H9 (cell line): ENCODE measurements at regions not wholly inside any gene's neighbourhood (a gene's known extent, or its start where the extent isn't known, plus 50 kb on each side); places are given as distances from the start of the nearest gene placed in this dataset.

Experiments used
- DNase-seq: peaks from one replicate; pipeline ENCODE4 v3.0.0-alpha.2; 2017
- H2AFZ ChIP-seq: one replicate; pipeline ENCODE4 v1.6.1; 2013; ENCODE audit warnings: mild to moderate bottlenecking, low read length, control low read depth, moderate library complexity
- H2AK5ac ChIP-seq: 2 replicates; pipeline ENCODE4 v1.6.1; 2013; ENCODE audit warnings: low read length, control low read depth, mixed read lengths; ENCODE audit not compliant: insufficient read length
- H2BK120ac ChIP-seq: one replicate; pipeline ENCODE4 v1.6.1; 2013; ENCODE audit warnings: low read depth, mild to moderate bottlenecking, low read length, control low read depth, inconsistent platforms; ENCODE audit not compliant: poor library complexity, severe bottlenecking
- H2BK12ac ChIP-seq: 2 replicates; pipeline ENCODE4 v1.6.1; 2013; ENCODE audit warnings: low read length, control low read depth, mixed read lengths, low read depth; ENCODE audit not compliant: insufficient read length
- H2BK15ac ChIP-seq: 2 replicates; pipeline ENCODE4 v1.6.1; 2013; ENCODE audit warnings: low read depth, low read length, control low read depth
- H2BK20ac ChIP-seq: one replicate; pipeline ENCODE4 v1.6.1; 2013; ENCODE audit warnings: low read depth, mild to moderate bottlenecking, low read length, control low read depth, inconsistent platforms; ENCODE audit not compliant: poor library complexity, severe bottlenecking
- H2BK5ac ChIP-seq: 2 replicates; pipeline ENCODE4 v1.6.1; 2013; ENCODE audit warnings: low read length, control low read depth, mixed read lengths; ENCODE audit not compliant: insufficient read length
- H3K14ac ChIP-seq: 2 replicates; pipeline ENCODE4 v1.6.1; 2013; ENCODE audit warnings: low read length, control low read depth; ENCODE audit not compliant: insufficient read depth
- H3K18ac ChIP-seq: 2 replicates; pipeline ENCODE4 v1.6.1; 2013; ENCODE audit warnings: low read depth, mild to moderate bottlenecking, mixed read lengths, low read length, control low read depth; ENCODE audit not compliant: insufficient read length
- H3K23ac ChIP-seq: 2 replicates; pipeline ENCODE4 v1.6.1; 2013; ENCODE audit warnings: low read length, control low read depth, mixed read lengths, low read depth; ENCODE audit not compliant: insufficient read length
- H3K23me2 ChIP-seq: 2 replicates; pipeline ENCODE4 v1.6.1; 2013; ENCODE audit warnings: low read depth, mild to moderate bottlenecking, mixed read lengths, low read length, control low read depth; ENCODE audit not compliant: insufficient read length, poor library complexity, severe bottlenecking
- H3K27ac ChIP-seq: 2 replicates; pipeline ENCODE4 v1.5.1; 2013; ENCODE audit warnings: low read length, control low read depth, mixed read lengths, low read depth; ENCODE audit not compliant: insufficient read length
- H3K27me3 ChIP-seq: 2 replicates; pipeline ENCODE4 v1.6.1; 2013; ENCODE audit warnings: low read length, control low read depth, inconsistent platforms; ENCODE audit not compliant: insufficient read depth
- H3K4ac ChIP-seq: 2 replicates; pipeline ENCODE4 v1.6.1; 2013; ENCODE audit warnings: low read depth, mild to moderate bottlenecking, control low read depth, inconsistent platforms, low read length, moderate library complexity
- H3K4me1 ChIP-seq: 2 replicates; pipeline ENCODE4 v1.6.1; 2013; ENCODE audit warnings: low read length, control low read depth, inconsistent platforms; ENCODE audit not compliant: insufficient read depth
- H3K4me2 ChIP-seq: 2 replicates; pipeline ENCODE4 v1.6.1; 2013; ENCODE audit warnings: low read length, control low read depth, mixed read lengths; ENCODE audit not compliant: insufficient read length, insufficient read depth
- H3K56ac ChIP-seq: 2 replicates; pipeline ENCODE4 v1.6.1; 2013; ENCODE audit warnings: low read depth, mild to moderate bottlenecking, mixed read lengths, low read length, control low read depth; ENCODE audit not compliant: insufficient read length
- H3K79me1 ChIP-seq: 2 replicates; pipeline ENCODE4 v1.6.1; 2013; ENCODE audit warnings: low read depth, mild to moderate bottlenecking, moderate library complexity, low read length, control low read depth, inconsistent platforms; ENCODE audit not compliant: insufficient read depth, poor library complexity, severe bottlenecking
- H3K79me2 ChIP-seq: 2 replicates; pipeline ENCODE4 v1.6.1; 2013; ENCODE audit warnings: low read length, control low read depth, inconsistent platforms; ENCODE audit not compliant: insufficient read depth
- H3K9ac ChIP-seq: 2 replicates; pipeline ENCODE4 v1.6.1; 2013; ENCODE audit warnings: low read length, control low read depth, mixed read lengths; ENCODE audit not compliant: insufficient read length; ENCODE audit errors: extremely low read depth
- H3K9me3 ChIP-seq: one replicate; pipeline ENCODE4 v1.6.1; 2013; ENCODE audit warnings: low read depth, low read length, inconsistent platforms; ENCODE audit not compliant: control insufficient read depth
- H3T11ph ChIP-seq: one replicate; pipeline ENCODE4 v1.6.1; 2013; ENCODE audit warnings: mild to moderate bottlenecking, low read length, control low read depth, inconsistent platforms
- H4K20me1 ChIP-seq: one replicate; pipeline ENCODE4 v1.6.1; 2013; ENCODE audit not compliant: control insufficient read depth, insufficient read length, insufficient read depth
- H4K5ac ChIP-seq: 2 replicates; pipeline ENCODE4 v1.6.1; 2013; ENCODE audit warnings: low read depth, mild to moderate bottlenecking, mixed read lengths, low read length, control low read depth; ENCODE audit not compliant: insufficient read length
- H4K8ac ChIP-seq: replicated peaks from 2 replicates; pipeline ENCODE4 v1.6.1; 2013; ENCODE audit warnings: low read length, control low read depth, mixed read lengths, low read depth; ENCODE audit not compliant: insufficient read length
- H4K91ac ChIP-seq: 2 replicates; pipeline ENCODE4 v1.6.1; 2013; ENCODE audit warnings: low read depth, mild to moderate bottlenecking, moderate library complexity, mixed read lengths, low read length, control low read depth; ENCODE audit not compliant: insufficient read length
- H3K27ac Mint-ChIP-seq, 3 experiments: 2 replicates in 2 of 3; 3 replicates in 1 of 3; pipeline ENCODE4 v1.8.0; 2020 to 2021; ENCODE audit warnings: mixed read lengths in 3 of 3, mild to moderate bottlenecking in 1 of 3, moderate library complexity in 1 of 3
- H3K27me3 Mint-ChIP-seq: 2 replicates; pipeline ENCODE4 v1.8.0; 2021; ENCODE audit warnings: low read depth, mild to moderate bottlenecking, moderate library complexity, mixed read lengths
- H3K36me3 Mint-ChIP-seq, 3 experiments: 2 replicates in 2 of 3; 3 replicates in 1 of 3; pipeline ENCODE4 v1.8.0; 2020 to 2021; ENCODE audit warnings: low read depth in 3 of 3, mixed read lengths in 3 of 3; ENCODE audit not compliant: insufficient read depth in 1 of 3
- H3K4me1 Mint-ChIP-seq, 2 experiments: 2 replicates each; pipeline ENCODE4 v1.8.0; 2020; ENCODE audit warnings: mixed read lengths in 2 of 2
- H3K4me3 Mint-ChIP-seq, 2 experiments: 2 replicates in 1 of 2; 3 replicates in 1 of 2; pipeline ENCODE4 v1.8.0; 2020 to 2021; ENCODE audit warnings: mild to moderate bottlenecking in 2 of 2, mixed read lengths in 2 of 2, moderate library complexity in 1 of 2
- H3K9me3 Mint-ChIP-seq, 2 experiments: 2 replicates in 1 of 2; 3 replicates in 1 of 2; pipeline ENCODE4 v1.8.0; 2020; ENCODE audit warnings: mild to moderate bottlenecking in 2 of 2, mixed read lengths in 2 of 2, moderate library complexity in 1 of 2
- TF ChIP-seq, protein P1 (sequence below): fragments of 200-600 bp; sonication (generic); conservative IDR thresholded peaks from 3 replicates; pipeline ENCODE4 v1.8.0; 2021; ENCODE audit warnings: antibody characterized with exemption, mild to moderate bottlenecking

- peak overlapping the region in 1 of 2 experiments; percentile 41; a peak in 1 of 5 replicates for H3K4me3 Mint-ChIP-seq
- no peaks in the 10 kb centered on the region for H3K36me3 Mint-ChIP-seq
- Histone ChIP-seq H3K9me3 (no peaks in the 10 kb centered on the region), H3T11ph (no peak overlapping the region), H4K20me1 (no peaks in the 10 kb centered on the region), H3K4ac (no peak overlapping the region), H3K9ac (no peak overlapping the region), H3K79me1 (no peaks in the 10 kb centered on the region), H3K4me1 (no peaks in the 10 kb centered on the region; the same call in 1 of the 2 replicates), H3K79me2 (no peaks in the 10 kb centered on the region), H3K4me2 (no peak overlapping the region), H2BK20ac (no peak overlapping the region), H3K14ac (no peak overlapping the region), H3K27me3 (no peaks in the 10 kb centered on the region), H2BK15ac (no peak overlapping the region), H3K23ac (no peak overlapping the region), H4K91ac (no peak overlapping the region), H2BK120ac (no peak overlapping the region), H3K27ac (peak overlapping the region; percentile 29), H3K56ac (no peak overlapping the region), H2BK12ac (no peak overlapping the region), H3K23me2 (no peaks in the 10 kb centered on the region), H3K18ac (no peak overlapping the region), H2AK5ac (no peak overlapping the region), H4K5ac (no peak overlapping the region), H2AFZ (no peak overlapping the region), H2BK5ac (no peak overlapping the region), H4K8ac (no peak overlapping the region)
- H3K27ac Mint-ChIP-seq = peak overlapping the region; percentile 31 to 77 (median 43); a peak in 2 of 7 replicates
- peak; percentile 41 for DNase-seq
- H3K27me3 Mint-ChIP-seq = peaks cover 16% of the 10 kb centered on the region
- TF ChIP-seq, protein P1, sequence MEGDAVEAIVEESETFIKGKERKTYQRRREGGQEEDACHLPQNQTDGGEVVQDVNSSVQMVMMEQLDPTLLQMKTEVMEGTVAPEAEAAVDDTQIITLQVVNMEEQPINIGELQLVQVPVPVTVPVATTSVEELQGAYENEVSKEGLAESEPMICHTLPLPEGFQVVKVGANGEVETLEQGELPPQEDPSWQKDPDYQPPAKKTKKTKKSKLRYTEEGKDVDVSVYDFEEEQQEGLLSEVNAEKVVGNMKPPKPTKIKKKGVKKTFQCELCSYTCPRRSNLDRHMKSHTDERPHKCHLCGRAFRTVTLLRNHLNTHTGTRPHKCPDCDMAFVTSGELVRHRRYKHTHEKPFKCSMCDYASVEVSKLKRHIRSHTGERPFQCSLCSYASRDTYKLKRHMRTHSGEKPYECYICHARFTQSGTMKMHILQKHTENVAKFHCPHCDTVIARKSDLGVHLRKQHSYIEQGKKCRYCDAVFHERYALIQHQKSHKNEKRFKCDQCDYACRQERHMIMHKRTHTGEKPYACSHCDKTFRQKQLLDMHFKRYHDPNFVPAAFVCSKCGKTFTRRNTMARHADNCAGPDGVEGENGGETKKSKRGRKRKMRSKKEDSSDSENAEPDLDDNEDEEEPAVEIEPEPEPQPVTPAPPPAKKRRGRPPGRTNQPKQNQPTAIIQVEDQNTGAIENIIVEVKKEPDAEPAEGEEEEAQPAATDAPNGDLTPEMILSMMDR = no peak
- H3K4me1 Mint-ChIP-seq = peaks cover 12 to 14% of the 10 kb centered on the region in 2 experiments
- no peaks in the 10 kb centered on the region for H3K9me3 Mint-ChIP-seq
Observed at GRCh38 chr4:138398322-138398721, 156.2 kb upstream of the SLC7A11 start.
